ENCODE measurements at regions not wholly inside any gene's neighbourhood (a gene's known extent, or its start where the extent isn't known, plus 50 kb on each side); places are given as distances from the start of the nearest gene placed in this dataset.

DNA sequence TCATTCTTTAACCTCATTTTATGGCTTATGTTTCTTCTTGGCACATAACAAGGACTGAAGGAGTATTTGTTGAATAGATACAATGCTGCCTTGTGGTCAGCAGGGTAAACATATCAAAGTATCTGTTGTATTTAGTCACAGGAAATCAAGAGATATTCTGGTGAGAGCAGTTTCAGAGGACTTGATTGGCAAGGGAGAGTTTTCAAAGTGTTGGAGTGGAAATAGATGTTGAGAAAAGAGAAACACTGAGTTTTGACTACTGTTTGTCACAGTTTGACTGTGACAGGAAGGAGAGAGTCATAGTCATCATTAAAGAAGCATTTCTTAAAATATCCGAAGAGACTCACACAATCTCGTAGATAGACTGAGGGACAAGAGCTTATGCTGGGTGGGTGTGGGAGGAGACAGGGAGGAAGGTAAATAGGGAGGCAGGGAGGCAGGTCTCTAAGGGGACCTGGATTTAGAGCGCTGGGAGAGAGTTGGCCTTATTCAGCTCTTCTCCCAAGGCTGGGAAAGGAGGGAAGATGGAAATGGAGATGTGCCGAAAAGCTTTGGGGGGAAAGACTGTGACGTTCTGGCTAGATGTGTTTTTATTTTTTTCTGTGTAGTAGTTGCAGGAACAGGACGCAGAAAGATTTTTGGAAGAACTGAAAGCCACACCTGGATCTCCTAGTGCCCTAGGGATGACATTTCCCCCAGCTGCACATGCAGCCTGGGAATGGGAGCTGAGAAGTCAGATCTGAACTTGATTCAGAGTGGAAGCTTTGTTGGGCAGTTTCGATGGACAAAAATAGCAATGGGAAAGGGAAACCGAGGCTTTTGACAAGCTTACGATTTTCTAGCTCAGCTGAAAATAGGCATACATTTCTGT lies 65.0 kb upstream of the IFNGR1 start:
- TF ChIP-seq NFYA (IDR thresholded peaks at IDR 0.05; ENCODE audit: borderline replicate concordance, low read depth, low read length) (no peak), NR2C2 (IDR thresholded peaks at IDR 0.05; ENCODE audit: borderline replicate concordance, control insufficient read depth, insufficient read length, low read depth) (no peak), HDAC2 (IDR thresholded peaks at IDR 0.05) (no peak), MYC (IDR thresholded peaks at IDR 0.05; ENCODE audit: insufficient read depth, insufficient read length, insufficient replicate concordance, low read length, severe bottlenecking) (no peak), PAX8 (IDR thresholded peaks at IDR 0.05) (no peak), RCOR1 (conservative IDR thresholded peaks at IDR 0.05; ENCODE audit: low read depth, low read length) (no peak), TAF1 (IDR thresholded peaks at IDR 0.05; ENCODE audit: borderline replicate concordance, low read depth, low read length) (no peak), POLR2A (IDR thresholded peaks at IDR 0.05; ENCODE audit: low read depth, low read length) (no peak), POLR2AphosphoS5 (IDR thresholded peaks at IDR 0.05; ENCODE audit: low read length) (no peak), SP1 (IDR thresholded peaks at IDR 0.05; ENCODE audit: low read depth, low read length) (no peak), TCF3 (IDR thresholded peaks at IDR 0.05; ENCODE audit: borderline replicate concordance, insufficient read depth, low read depth, low read length) (0 out of 2 replicates have a peak, but pooled peaks have one; percentile 57), BCL11A (IDR thresholded peaks at IDR 0.05; ENCODE audit: low read depth, low read length) (peak; percentile 47; the same call in 1 of the 2 replicates)
- TF ChIP-seq, protein P1, sequence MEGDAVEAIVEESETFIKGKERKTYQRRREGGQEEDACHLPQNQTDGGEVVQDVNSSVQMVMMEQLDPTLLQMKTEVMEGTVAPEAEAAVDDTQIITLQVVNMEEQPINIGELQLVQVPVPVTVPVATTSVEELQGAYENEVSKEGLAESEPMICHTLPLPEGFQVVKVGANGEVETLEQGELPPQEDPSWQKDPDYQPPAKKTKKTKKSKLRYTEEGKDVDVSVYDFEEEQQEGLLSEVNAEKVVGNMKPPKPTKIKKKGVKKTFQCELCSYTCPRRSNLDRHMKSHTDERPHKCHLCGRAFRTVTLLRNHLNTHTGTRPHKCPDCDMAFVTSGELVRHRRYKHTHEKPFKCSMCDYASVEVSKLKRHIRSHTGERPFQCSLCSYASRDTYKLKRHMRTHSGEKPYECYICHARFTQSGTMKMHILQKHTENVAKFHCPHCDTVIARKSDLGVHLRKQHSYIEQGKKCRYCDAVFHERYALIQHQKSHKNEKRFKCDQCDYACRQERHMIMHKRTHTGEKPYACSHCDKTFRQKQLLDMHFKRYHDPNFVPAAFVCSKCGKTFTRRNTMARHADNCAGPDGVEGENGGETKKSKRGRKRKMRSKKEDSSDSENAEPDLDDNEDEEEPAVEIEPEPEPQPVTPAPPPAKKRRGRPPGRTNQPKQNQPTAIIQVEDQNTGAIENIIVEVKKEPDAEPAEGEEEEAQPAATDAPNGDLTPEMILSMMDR (IDR thresholded peaks at IDR 0.05 in 2 of 3, conservative IDR thresholded peaks at IDR 0.05 in 1 of 3; ENCODE audit: control insufficient read depth in 2 of 3, extremely low read depth in 1 of 3, insufficient read depth in 1 of 3, low read depth in 3 of 3, low read length in 3 of 3) = no peak

All from GM12878 (cell line).